GM18517 (cell line): ENCODE measurements at regions not wholly inside any gene's neighbourhood (a gene's known extent, or its start where the extent isn't known, plus 50 kb on each side); places are given as distances from the start of the nearest gene placed in this dataset.
"Not testable (repeated sequence)": the region's sequence is repeated elsewhere in the genome, so short reads cannot be mapped to it uniquely, and the experiment has no call there.

Experiments used
- ATAC-seq: cut with Tn5 transposase; IDR thresholded peaks from one replicate; pipeline ENCODE4 v1.9.1; 2021; ENCODE audit warnings: mild to moderate bottlenecking, moderate library complexity; ENCODE audit not compliant: unreplicated experiment

GRCh38 chrX:1895583-1895982 lies 280.7 kb downstream of the ASMT start:
- no peak for ATAC-seq

GRCh38 chrX:1899841-1900240 lies 285.0 kb downstream of the ASMT start:
- no peak for ATAC-seq

- no peak for ATAC-seq
These were observed 288.0 kb downstream of the ASMT start for GRCh38 chrX:1902901-1903235.

- ATAC-seq: no peak
These were observed 288.5 kb downstream of the ASMT start for GRCh38 chrX:1903236-1903935.

- ATAC-seq: no peak
These were observed 289.9 kb downstream of the ASMT start for GRCh38 chrX:1904663-1905218.

- no peak for ATAC-seq
These were observed 291.2 kb downstream of the ASMT start for GRCh38 chrX:1906028-1906427.

GRCh38 chrX:1908996-1909395 lies 294.1 kb downstream of the ASMT start:
- not testable (repeated sequence) for ATAC-seq

- ATAC-seq: no peak
These were observed 294.8 kb downstream of the ASMT start for GRCh38 chrX:1909419-1910206.

- ATAC-seq: no peak
These were observed 295.3 kb downstream of the ASMT start for GRCh38 chrX:1910207-1910470.

GRCh38 chrX:1911401-1912128 lies 296.7 kb downstream of the ASMT start:
- no peak for ATAC-seq

- ATAC-seq: no peak
These were observed 297.3 kb downstream of the ASMT start for GRCh38 chrX:1912193-1912592.

GRCh38 chrX:1914606-1915365 lies 299.9 kb downstream of the ASMT start:
- ATAC-seq: no peak

- no peak for ATAC-seq
These were observed 303.9 kb downstream of the ASMT start for GRCh38 chrX:1918780-1919179.

- ATAC-seq: no peak
These were observed 310.2 kb downstream of the ASMT start for GRCh38 chrX:1925053-1925481.

- no peak for ATAC-seq
These were observed 313.9 kb downstream of the ASMT start for GRCh38 chrX:1928805-1929204.

- ATAC-seq: no peak
These were observed 317.4 kb downstream of the ASMT start for GRCh38 chrX:1932231-1932630.

- ATAC-seq: no peak
These were observed 319.1 kb downstream of the ASMT start for GRCh38 chrX:1933964-1934363.

GRCh38 chrX:1935805-1936204 lies 320.9 kb downstream of the ASMT start:
- ATAC-seq: no peak

GRCh38 chrX:1938190-1938589 lies 323.3 kb downstream of the ASMT start:
- ATAC-seq: no peak

GRCh38 chrX:1941321-1941720 lies 326.5 kb downstream of the ASMT start:
- ATAC-seq: no peak

GRCh38 chrX:1945879-1946278 lies 331.0 kb downstream of the ASMT start:
- ATAC-seq: no peak
